Erythroblast (primary cell): ENCODE measurements at regions not wholly inside any gene's neighbourhood (a gene's known extent, or its start where the extent isn't known, plus 50 kb on each side); places are given as distances from the start of the nearest gene placed in this dataset.

Experiments used
- DNase-seq, 2 experiments: peaks; one replicate each; lab custom pipeline; 2025; lab: John Stamatoyannopoulos, UW
- GATA1 ChIP-seq: IDR thresholded peaks from 2 replicates; pipeline ENCODE4 v1.6.1; 2011; ENCODE audit warnings: low read depth, mild to moderate bottlenecking, control low read depth, low read length, moderate library complexity
- POLR2A ChIP-seq: IDR thresholded peaks from 2 replicates; pipeline ENCODE4 v1.6.1; 2011; ENCODE audit warnings: mild to moderate bottlenecking, low read length

DNA sequence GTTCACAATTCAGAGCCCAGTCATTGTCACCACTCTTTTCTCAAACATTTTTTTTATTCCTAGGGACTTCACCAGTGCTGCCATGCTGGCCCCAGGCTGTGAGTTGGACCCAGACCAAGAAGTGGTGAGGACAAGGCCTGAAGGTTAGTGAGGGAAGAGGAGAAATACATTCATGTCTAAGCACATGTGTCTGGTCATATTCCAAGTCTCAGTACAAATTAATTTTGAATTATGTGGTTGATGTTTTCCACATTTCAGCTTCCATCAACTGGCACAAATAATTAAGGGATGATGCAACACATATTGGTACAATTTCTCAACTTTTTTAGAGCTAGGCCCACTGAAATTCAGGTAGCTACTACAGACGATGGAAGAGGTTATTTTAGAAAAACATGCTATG lies 106.6 kb upstream of the UPP2 start:
- DNase-seq, result no peak
- TF ChIP-seq POLR2A, result no peak
- no peak for TF ChIP-seq GATA1

DNA sequence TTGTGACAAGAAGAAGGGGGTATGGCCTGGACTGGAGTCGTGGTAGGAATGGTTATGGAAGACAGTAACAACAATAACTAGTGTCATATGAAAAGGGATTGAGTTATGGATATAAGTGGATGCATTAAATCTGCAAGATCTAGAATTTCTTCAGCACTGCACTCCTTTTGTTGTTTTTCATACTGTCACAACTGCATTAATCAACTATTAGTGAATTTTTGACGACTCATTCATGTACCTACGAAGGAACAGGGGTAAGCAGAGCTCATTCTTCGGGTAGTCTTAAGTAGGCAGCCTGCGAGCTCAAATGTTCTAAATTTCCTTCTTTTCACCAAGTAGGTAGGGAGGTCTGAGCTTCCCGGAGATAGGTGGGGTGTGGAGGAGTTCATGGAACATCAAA lies 109.7 kb upstream of the UPP2 start:
- no peak for DNase-seq
- TF ChIP-seq POLR2A, result no peak

DNA sequence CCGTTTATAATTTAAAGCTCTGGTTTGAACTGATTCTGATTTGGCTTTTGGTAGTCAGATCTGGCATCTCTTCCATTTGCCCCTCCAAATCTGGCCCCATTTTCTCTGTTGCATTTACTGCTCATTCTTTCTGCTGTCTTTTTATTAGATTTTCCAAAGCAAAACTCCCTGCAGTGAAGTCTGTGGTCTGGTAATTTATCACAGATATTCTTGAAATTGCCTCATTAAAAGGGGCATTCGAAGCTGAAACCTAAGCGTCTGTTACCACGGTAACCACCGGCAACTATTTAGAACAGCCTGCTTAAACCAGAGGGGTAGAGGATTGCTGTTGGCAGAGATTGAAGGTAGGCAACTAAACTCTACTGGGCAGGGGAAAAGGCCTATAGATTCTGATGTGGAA lies 111.5 kb upstream of the UPP2 start:
- DNase-seq, result no peak
- no peak for TF ChIP-seq POLR2A
- TF ChIP-seq GATA1, result no peak

- TF ChIP-seq POLR2A (no peak), GATA1 (no peak)
- DNase-seq, result no peak
These were observed 112.4 kb upstream of the UPP2 start for GRCh38 chr2:157989227-157989626.

GRCh38 chr2:157986761-157987160 lies 110.6 kb upstream of the ACVR1 start:
- no peak for DNase-seq
- TF ChIP-seq POLR2A, result no peak
- no peak for TF ChIP-seq GATA1

DNA sequence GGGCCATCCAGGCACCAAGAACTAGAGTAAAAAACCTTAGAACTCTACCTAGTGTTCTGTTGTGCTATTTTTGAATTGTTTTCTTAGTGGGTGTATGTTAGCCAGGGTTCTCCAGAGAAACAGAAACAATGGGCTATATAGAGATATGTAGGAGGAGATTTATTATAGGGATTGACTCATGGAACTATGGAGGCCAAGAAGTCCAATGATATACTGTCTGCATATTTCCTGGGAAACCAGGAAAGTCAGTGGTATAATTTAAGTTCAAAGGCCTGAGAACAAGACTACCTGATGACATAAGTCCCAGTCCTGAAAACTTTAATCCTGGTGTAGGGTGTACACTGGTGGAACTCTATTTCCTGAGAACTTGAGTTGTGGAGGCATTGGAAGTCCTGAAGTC lies 108.7 kb upstream of the ACVR1 start:
- TF ChIP-seq POLR2A (no peak), GATA1 (no peak)

GRCh38 chr2:157980020-157980419 lies 103.9 kb upstream of the ACVR1 start:
- TF ChIP-seq POLR2A, result no peak
- no peak for TF ChIP-seq GATA1
- DNase-seq, result no peak

More for the DNA sequence above, 108.7 kb upstream of the ACVR1 start:
- DNase-seq, result no peak

GRCh38 chr2:157971702-157972101 lies 95.6 kb upstream of the ACVR1 start:
- TF ChIP-seq POLR2A, result no peak
- no peak for TF ChIP-seq GATA1
- DNase-seq, result no peak

DNA sequence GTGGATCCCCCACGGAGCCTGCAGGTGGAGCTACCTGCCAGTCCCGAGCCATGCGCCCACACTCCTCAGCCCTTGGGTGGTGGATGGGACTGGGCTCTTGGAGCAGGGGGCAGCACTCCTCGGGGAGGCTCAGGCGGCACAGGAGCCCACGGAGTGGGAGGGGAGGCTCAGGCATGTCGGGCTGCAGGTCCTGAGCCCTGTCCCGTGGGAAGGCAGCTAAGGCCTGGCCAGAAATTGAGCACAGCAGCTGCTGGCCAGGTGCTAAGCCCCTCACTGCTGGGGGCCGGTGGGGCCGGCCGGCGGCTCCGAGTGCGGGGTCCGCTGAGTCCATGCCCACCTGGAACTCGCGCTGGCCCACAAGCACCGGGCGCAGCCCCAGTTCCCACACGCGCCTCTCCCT lies 91.7 kb upstream of the ACVR1 start:
- no peak for TF ChIP-seq POLR2A
- no peak for TF ChIP-seq GATA1
- DNase-seq, result no peak

DNA sequence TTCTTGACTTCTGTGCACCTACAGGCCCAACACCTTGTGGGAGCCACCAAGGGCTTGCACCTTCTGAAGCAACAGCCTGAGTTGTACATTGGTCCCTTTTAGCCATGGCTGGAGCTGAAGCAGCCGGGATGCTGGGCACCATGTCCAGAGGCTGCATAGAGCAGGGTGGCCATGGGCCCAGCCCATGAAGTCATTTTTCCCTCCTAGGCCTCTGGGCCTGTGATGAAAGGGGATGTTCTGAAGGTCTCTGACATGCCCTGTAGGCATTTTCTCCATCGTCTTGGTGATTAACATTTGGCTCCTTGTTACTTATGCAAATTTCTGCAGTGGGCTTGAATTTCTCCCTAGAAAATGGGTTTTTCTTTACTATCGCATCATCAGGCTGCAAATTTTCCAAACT lies 83.1 kb upstream of the ACVR1 start:
- DNase-seq, result no peak
- TF ChIP-seq GATA1, result no peak
- no peak for TF ChIP-seq POLR2A

DNA sequence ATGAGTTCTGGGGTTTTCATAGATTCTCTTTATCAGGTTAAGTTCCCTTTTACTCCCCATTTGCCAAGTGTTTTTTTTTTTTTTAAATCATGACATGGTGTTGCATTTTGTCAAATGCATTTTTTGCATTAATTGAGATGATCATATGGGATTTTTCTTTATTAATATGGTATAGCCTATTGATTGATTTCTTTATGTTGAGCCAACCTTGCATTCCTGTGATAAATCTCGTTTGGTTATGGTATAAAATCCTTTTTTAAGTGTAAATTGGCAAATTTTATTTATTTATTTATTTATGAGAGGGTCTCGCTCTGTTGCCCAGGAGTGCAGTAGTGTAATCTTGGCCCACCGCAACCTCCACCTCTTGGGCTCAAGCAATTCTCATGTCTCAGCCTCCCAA lies 81.5 kb upstream of the ACVR1 start:
- TF ChIP-seq POLR2A (no peak), GATA1 (no peak)
- no peak for DNase-seq

- TF ChIP-seq POLR2A, result no peak
- TF ChIP-seq GATA1, result no peak
- DNase-seq, result no peak
These were observed 76.4 kb upstream of the ACVR1 start for GRCh38 chr2:157952558-157952957.

DNA sequence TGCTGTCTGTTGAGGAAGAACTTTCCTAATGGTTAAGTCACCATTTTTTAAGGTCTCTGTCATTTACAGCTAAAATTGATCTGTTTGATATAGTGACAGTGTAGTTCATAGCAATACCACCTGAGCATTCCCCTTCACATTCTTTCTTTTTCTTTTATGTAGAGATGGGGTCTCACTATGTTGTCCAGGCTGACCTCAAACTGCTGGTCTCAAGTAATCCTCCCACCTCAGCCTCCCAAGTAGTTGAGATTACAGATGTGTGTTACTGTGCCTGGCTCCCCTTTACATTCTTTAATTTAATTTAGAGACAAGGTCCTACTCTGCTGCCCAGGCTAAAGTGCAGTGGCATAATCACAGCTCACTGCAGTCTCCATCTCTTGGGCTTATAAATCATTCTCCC lies 72.7 kb upstream of the ACVR1 start:
- TF ChIP-seq GATA1 (no peak), POLR2A (no peak)
- DNase-seq, result no peak

DNA sequence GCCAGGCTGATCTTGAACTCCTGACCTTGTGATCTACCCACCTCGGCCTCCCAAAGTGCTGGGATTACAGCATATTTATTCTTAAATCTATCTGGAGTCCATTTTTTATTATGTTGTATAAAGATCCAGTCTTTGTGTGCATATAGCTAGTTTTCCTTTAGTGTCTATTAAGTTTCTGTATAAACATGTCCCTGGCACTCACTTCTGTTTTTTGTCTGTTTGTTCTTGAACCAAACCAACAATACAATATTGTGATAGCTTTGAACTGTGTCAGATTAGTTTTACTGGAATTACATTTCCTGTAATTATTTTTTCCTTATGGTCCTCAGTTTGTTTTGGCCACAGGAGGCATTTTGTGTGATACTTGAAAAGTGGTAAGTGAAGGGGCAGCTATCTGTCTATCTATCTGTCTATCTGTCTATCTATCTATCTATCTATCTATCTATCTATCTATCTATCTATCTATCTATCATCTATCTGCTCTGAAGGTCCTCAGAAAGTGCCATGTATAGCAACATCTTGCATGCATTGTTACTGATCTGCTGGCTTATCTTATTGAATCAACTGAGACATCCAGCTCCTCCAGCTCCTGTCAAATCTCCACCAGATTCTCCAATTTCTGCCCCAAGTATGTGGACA lies 70.9 kb upstream of the ACVR1 start:
- DNase-seq, result no peak
- TF ChIP-seq GATA1 (no peak), POLR2A (no peak)

- no peak for TF ChIP-seq GATA1
- no peak for TF ChIP-seq POLR2A
These were observed 63.9 kb upstream of the ACVR1 start for GRCh38 chr2:157940024-157940423.

GRCh38 chr2:157938556-157938955 lies 62.4 kb upstream of the ACVR1 start:
- no peak for DNase-seq
- TF ChIP-seq GATA1, result no peak
- TF ChIP-seq POLR2A, result no peak

More at GRCh38 chr2:157940024-157940423, 63.9 kb upstream of the ACVR1 start:
- DNase-seq, result no peak
